ENCODE measurements at regions not wholly inside any gene's neighbourhood (a gene's known extent, or its start where the extent isn't known, plus 50 kb on each side); places are given as distances from the start of the nearest gene placed in this dataset.
"Not testable (repeated sequence)": the region's sequence is repeated elsewhere in the genome, so short reads cannot be mapped to it uniquely, and the experiment has no call there.

- in situ Hi-C loops (cut with HindIII; ENCODE audit: low pct_ligation_motif_present, low pct_unique_long_range_greater_than_20kb, low sequenced_read_pairs) = no loop called here
- DNase-seq = peak; percentile 25
Measured at GRCh38 chr12:25677232-25677937, 124.3 kb upstream of the LMNTD1 start.

- DNase-seq = no peak
- in situ Hi-C loops (cut with HindIII; ENCODE audit: low pct_ligation_motif_present, low pct_unique_long_range_greater_than_20kb, low sequenced_read_pairs) = no loop called here
Measured at GRCh38 chr12:25681580-25681979, 128.5 kb upstream of the LMNTD1 start.

- in situ Hi-C loops (cut with HindIII; ENCODE audit: low pct_ligation_motif_present, low pct_unique_long_range_greater_than_20kb, low sequenced_read_pairs) = no loop called here
- DNase-seq = no peak
Measured at GRCh38 chr12:25682421-25682820, 129.3 kb upstream of the LMNTD1 start.

- in situ Hi-C loops (cut with HindIII; ENCODE audit: low pct_ligation_motif_present, low pct_unique_long_range_greater_than_20kb, low sequenced_read_pairs) = no loop called here
Measured at GRCh38 chr12:25684070-25684469, 131.0 kb upstream of the LMNTD1 start.

GRCh38 chr12:25686351-25686750, 133.3 kb upstream of the LMNTD1 start:
- DNase-seq = no peak
- in situ Hi-C loops (cut with HindIII; ENCODE audit: low pct_ligation_motif_present, low pct_unique_long_range_greater_than_20kb, low sequenced_read_pairs) = no loop called here

More at GRCh38 chr12:25684070-25684469, 131.0 kb upstream of the LMNTD1 start:
- no peak for DNase-seq

GRCh38 chr12:25687226-25687625, 134.1 kb upstream of the LMNTD1 start:
- DNase-seq = no peak
- in situ Hi-C loops (cut with HindIII; ENCODE audit: low pct_ligation_motif_present, low pct_unique_long_range_greater_than_20kb, low sequenced_read_pairs) = no loop called here

- DNase-seq; in situ Hi-C loops (cut with HindIII; ENCODE audit: low pct_ligation_motif_present, low pct_unique_long_range_greater_than_20kb, low sequenced_read_pairs): not testable (repeated sequence)
Measured at GRCh38 chr12:25688851-25689250, 135.8 kb upstream of the LMNTD1 start.

- in situ Hi-C loops (cut with HindIII; ENCODE audit: low pct_ligation_motif_present, low pct_unique_long_range_greater_than_20kb, low sequenced_read_pairs) = no loop called here
- no peak for DNase-seq
Measured at GRCh38 chr12:25689996-25690501, 137.0 kb upstream of the LMNTD1 start.

- no peak for DNase-seq
- in situ Hi-C loops (cut with HindIII; ENCODE audit: low pct_ligation_motif_present, low pct_unique_long_range_greater_than_20kb, low sequenced_read_pairs) = no loop called here
Measured at GRCh38 chr12:25690996-25691864, 138.1 kb upstream of the LMNTD1 start.

GRCh38 chr12:25691865-25692114, 138.7 kb upstream of the LMNTD1 start:
- in situ Hi-C loops (cut with HindIII; ENCODE audit: low pct_ligation_motif_present, low pct_unique_long_range_greater_than_20kb, low sequenced_read_pairs) = no loop called here
- DNase-seq = no peak

GRCh38 chr12:25692115-25693035, 139.3 kb upstream of the LMNTD1 start:
- no peak for DNase-seq
- in situ Hi-C loops (cut with HindIII; ENCODE audit: low pct_ligation_motif_present, low pct_unique_long_range_greater_than_20kb, low sequenced_read_pairs) = no loop called here

- in situ Hi-C loops (cut with HindIII; ENCODE audit: low pct_ligation_motif_present, low pct_unique_long_range_greater_than_20kb, low sequenced_read_pairs) = no loop called here
- peak; percentile 19 for DNase-seq
Measured at GRCh38 chr12:25694072-25694471, 141.0 kb upstream of the LMNTD1 start.

GRCh38 chr12:25695574-25695973, 142.5 kb upstream of the LMNTD1 start:
- in situ Hi-C loops (cut with HindIII; ENCODE audit: low pct_ligation_motif_present, low pct_unique_long_range_greater_than_20kb, low sequenced_read_pairs) = no loop called here
- DNase-seq = no peak

- no peak for DNase-seq
Measured at GRCh38 chr12:25698772-25699171, 145.7 kb upstream of the LMNTD1 start.

GRCh38 chr12:25699454-25699853, 146.4 kb upstream of the LMNTD1 start:
- in situ Hi-C loops (cut with HindIII; ENCODE audit: low pct_ligation_motif_present, low pct_unique_long_range_greater_than_20kb, low sequenced_read_pairs) = no loop called here
- DNase-seq = no peak

More at GRCh38 chr12:25698772-25699171, 145.7 kb upstream of the LMNTD1 start:
- in situ Hi-C loops (cut with HindIII; ENCODE audit: low pct_ligation_motif_present, low pct_unique_long_range_greater_than_20kb, low sequenced_read_pairs) = no loop called here

- in situ Hi-C loops (cut with HindIII; ENCODE audit: low pct_ligation_motif_present, low pct_unique_long_range_greater_than_20kb, low sequenced_read_pairs) = no loop called here
- DNase-seq = peak; percentile 21
Measured at GRCh38 chr12:25701290-25701689, 148.2 kb upstream of the LMNTD1 start.

GRCh38 chr12:25702553-25702952, 149.5 kb upstream of the LMNTD1 start:
- in situ Hi-C loops (cut with HindIII; ENCODE audit: low pct_ligation_motif_present, low pct_unique_long_range_greater_than_20kb, low sequenced_read_pairs) = no loop called here
- no peak for DNase-seq

GRCh38 chr12:25705261-25705660, 152.2 kb upstream of the LMNTD1 start:
- in situ Hi-C loops (cut with HindIII; ENCODE audit: low pct_ligation_motif_present, low pct_unique_long_range_greater_than_20kb, low sequenced_read_pairs) = no loop called here
- DNase-seq = no peak

- DNase-seq; in situ Hi-C loops (cut with HindIII; ENCODE audit: low pct_ligation_motif_present, low pct_unique_long_range_greater_than_20kb, low sequenced_read_pairs): not testable (repeated sequence)
Measured at GRCh38 chr12:25706646-25707045, 153.6 kb upstream of the LMNTD1 start.

Data from ACHN (cell line).